ENCODE measurements at regions not wholly inside any gene's neighbourhood (a gene's known extent, or its start where the extent isn't known, plus 50 kb on each side); places are given as distances from the start of the nearest gene placed in this dataset.

- DNase-seq, result no peak
Observed at GRCh38 chrX:103158317-103158621, 56.6 kb upstream of the BEX4 start.

GRCh38 chrX:103157496-103158316 lies 57.2 kb upstream of the BEX4 start:
- peak; percentile 15 for DNase-seq

- DNase-seq, result peak; percentile 61
Observed at GRCh38 chrX:103155201-103155600, 59.7 kb upstream of the BEX4 start.

- no peak for DNase-seq
Observed at GRCh38 chrX:103153661-103154060, 60.7 kb upstream of the NXF3 start.

GRCh38 chrX:103151799-103152198 lies 58.9 kb upstream of the NXF3 start:
- peak; percentile 20 for DNase-seq

GRCh38 chrX:103149652-103150051 lies 56.7 kb upstream of the NXF3 start:
- no peak for DNase-seq

- DNase-seq, result no peak
Observed at GRCh38 chrX:103148075-103148474, 55.1 kb upstream of the NXF3 start.
